NCI-H2107 (cell line): ENCODE measurements at regions not wholly inside any gene's neighbourhood (a gene's known extent, or its start where the extent isn't known, plus 50 kb on each side); places are given as distances from the start of the nearest gene placed in this dataset.
A peak's percentile ranks its signal among the peaks of the same experiment; 100 is the strongest.
"Not testable (repeated sequence)": the region's sequence is repeated elsewhere in the genome, so short reads cannot be mapped to it uniquely, and the experiment has no call there.

ENCODE experiments used
- DNase-seq: peaks from one replicate; lab custom pipeline; 2025; lab: John Stamatoyannopoulos, UW

- no peak for DNase-seq
Observed at GRCh38 chr16:24624102-24624501, 84.7 kb downstream of the RBBP6 start.

- DNase-seq = no peak
Observed at GRCh38 chr16:24626256-24626655, 86.9 kb downstream of the RBBP6 start.

DNA sequence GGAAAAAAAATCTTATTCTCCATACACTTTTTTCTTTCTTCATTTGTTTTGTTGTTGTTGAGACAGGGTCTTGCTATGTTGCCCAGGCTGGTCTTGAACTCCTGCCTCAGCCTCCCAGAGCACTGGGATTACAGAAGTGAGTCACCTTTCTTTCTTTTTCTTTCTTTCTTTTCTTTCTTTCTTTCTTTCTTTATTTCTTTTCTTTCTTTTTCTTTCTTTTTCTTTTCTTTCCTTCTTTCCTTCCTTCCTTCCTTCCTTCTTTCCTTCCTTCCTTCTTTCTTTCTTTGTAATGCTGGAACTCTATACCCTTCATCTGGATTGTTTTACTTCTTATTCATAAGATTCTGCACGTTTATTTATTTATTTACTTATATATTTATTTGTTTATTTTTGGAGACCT lies 94.5 kb upstream of the TNRC6A start:
- no peak for DNase-seq

- no peak for DNase-seq
Observed at GRCh38 chr16:24635900-24636610, 93.4 kb upstream of the TNRC6A start.

DNA sequence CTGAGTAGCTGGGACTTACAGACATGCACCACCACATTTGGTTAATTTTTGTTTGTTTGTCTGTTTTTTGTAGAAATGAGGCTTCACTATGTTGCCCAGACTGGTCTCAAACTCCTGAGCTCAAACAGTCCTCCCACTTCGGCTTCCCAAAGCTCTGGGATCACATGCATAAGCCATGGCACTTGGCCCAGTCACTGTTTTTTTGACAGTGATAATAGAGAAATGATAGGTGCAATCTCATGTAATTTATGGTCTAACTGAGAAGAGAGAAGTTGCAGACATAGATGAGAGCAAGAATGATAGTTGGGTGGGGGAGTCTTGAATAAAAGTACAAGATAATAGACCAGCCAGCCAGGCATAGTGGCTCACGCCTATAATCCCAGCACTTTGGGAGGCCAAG lies 89.7 kb upstream of the TNRC6A start:
- no peak for DNase-seq

DNA sequence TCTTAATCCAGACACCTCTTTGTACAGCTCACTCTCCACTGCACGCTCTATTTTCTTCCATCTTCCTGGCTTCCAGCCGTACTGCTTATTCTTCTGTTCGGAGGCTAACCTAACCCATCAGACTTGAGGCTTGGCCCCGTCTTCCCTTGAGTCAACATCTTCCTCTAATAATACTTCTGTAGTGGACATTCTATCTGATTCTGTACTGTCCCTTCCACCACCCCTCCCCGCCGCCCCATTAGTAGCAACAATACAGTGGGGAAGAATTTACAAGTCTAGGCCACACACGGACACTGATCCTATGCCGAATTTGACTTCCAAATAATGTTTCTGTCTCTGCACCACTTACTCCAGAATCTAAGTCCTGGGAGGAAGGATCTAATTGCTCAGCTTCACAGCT lies 86.0 kb upstream of the TNRC6A start:
- no peak for DNase-seq

GRCh38 chr16:24645739-24646645 lies 83.5 kb upstream of the TNRC6A start:
- no peak for DNase-seq

- DNase-seq = no peak
Observed at GRCh38 chr16:24646646-24646995, 82.8 kb upstream of the TNRC6A start.

- DNase-seq = no peak
Observed at GRCh38 chr16:24652209-24652712, 77.2 kb upstream of the TNRC6A start.

- no peak for DNase-seq
Observed at GRCh38 chr16:24652803-24653202, 76.6 kb upstream of the TNRC6A start.

GRCh38 chr16:24653725-24654124 lies 75.7 kb upstream of the TNRC6A start:
- no peak for DNase-seq

DNA sequence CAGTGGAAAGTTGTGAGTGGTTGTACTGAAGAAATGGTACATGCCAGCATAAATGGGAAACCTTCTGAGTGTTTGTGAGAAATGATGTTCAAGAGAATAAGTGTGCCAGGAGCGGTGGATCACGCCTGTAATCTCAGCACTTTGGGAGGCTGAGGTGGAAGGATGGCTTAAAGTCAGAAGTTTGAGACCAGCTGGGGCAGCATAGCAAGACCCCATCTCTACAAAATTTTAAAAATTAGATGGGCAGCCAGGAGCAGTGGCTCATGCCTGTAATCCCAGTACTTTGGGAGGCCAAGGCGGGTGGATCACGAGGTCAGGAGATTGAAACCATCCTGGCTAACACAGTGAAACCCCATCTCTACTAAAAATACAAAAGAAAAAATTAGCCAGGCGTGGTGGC lies 63.5 kb upstream of the TNRC6A start:
- DNase-seq = not testable (repeated sequence)

DNA sequence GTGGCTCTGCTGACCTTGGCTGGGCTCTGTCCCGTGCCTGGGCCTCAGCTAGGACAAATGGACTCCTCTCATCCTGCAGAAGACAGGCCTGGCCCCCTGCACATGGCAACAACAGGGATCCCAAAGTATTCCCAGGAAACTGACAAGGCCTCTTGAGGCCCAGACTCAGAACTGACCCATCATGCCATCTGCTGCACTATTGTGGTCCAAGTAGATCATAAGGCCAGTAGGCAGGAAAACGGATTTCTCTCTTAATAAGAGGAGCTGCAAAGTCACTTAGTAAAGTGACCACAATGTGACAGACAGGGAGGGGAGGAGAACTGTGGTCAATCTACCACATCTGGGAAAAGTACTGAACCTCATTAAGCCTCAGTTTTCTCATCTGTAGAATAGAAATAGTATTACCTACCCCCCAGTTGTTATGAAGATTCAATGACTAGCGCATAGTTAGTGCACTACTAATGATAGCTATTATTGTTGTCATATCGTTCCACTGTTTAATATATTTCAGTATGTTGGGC lies 62.1 kb upstream of the TNRC6A start:
- no peak for DNase-seq

DNA sequence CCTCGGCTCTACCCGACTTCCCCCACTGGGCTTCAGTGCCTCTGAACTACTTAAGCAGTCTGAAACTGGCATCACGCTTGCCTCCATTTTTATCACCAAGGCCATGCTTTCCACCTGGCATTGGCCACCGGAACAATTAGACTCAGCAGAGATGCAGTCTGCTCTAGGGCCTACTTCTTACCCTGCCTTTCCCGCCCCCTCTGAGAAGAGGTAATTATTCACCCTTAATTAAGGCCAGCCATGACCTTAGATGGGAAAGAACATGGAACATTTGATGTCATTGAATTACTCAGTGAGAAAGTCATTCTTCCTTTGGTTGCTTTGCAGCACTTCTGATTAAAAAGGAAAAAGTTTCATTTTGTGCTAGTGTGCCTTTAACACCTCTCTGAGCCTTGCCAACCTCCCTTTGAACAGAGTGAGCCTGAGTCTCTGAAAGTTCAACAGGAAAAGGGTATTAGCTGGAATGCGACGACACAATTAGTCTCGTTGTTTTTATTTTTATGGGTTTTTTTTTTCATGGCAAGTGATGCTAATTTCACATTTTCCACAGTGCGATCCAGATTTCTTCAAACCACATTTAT lies 60.9 kb upstream of the TNRC6A start:
- DNase-seq = no peak

DNA sequence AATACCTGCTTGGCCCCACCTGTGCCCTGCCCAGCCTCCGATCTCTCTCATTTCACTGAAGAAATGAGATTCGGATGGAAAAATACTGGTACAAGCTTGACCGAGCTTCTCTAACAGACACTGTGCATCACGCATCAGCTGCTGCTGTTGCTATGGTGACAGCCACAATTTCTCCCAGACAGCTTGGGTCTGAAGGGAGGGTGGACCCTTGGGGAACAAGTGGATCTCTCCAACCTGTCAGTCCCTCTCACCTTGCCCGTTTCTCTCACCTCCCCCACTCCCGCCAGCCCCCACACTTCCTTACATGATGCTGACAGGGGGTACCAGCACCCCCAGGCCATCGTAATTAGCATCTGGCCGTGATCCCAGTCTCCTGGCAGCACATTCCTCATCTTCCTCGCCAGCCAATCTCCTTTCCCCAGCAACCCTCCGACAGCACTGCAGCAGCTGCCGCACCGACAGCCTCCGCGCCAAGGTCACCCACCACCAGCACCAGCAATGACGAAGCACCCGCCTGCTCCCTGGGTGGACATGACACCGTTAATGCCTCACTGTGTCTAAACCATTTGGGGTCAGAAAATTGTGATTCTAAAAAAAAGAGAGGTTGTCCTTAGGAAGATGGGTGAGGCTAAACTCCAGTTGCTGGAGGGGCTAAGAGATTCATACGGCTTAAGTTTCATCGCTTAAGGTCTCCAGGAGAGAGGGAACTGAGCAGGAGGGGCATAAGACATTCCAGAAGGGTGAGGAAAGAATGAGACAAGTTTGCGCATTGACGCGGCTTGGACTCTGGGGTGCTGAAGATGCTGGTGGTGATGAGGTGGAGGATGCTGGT lies 58.6 kb upstream of the TNRC6A start:
- DNase-seq = peak; percentile 39

- DNase-seq = no peak
Observed at GRCh38 chr16:24671455-24671954, 57.9 kb upstream of the TNRC6A start.

- DNase-seq = no peak
Observed at GRCh38 chr16:24673155-24673554, 56.3 kb upstream of the TNRC6A start.

- no peak for DNase-seq
Observed at GRCh38 chr16:24674877-24675276, 54.6 kb upstream of the TNRC6A start.

- no peak for DNase-seq
Observed at GRCh38 chr16:24677388-24677787, 52.1 kb upstream of the TNRC6A start.
